ENCODE measurements at regions not wholly inside any gene's neighbourhood (a gene's known extent, or its start where the extent isn't known, plus 50 kb on each side); places are given as distances from the start of the nearest gene placed in this dataset.

- POLR2A ChIA-PET: no interaction called here
- intact Hi-C loops (cut with micrococcal nuclease): no loop called here
- H4K20me1 ChIP-seq (ENCODE audit: insufficient read depth): no peaks in the 10 kb centered on the region
- DNase-seq (ENCODE audit: low read depth, low spot score) (no peak), ATAC-seq (no peak)
- H3K9ac ChIP-seq (ENCODE audit: low read length): no peak overlapping the region
- no peak overlapping the region for H3K4me3 ChIP-seq (replicated peaks in 1 of 2; ENCODE audit: low read depth in 1 of 2, low read length in 2 of 2)
- CTCF ChIA-PET: no interaction called here
- H3K27ac ChIP-seq (ENCODE audit: low read depth, low read length): no peak overlapping the region
- H3K9me3 ChIP-seq (ENCODE audit: control insufficient read depth in 1 of 2, insufficient read depth in 1 of 2, low read depth in 1 of 2, low read length in 2 of 2): no peaks in the 10 kb centered on the region
- no peak for TF ChIP-seq SRF (IDR thresholded peaks at IDR 0.05; ENCODE audit: low read depth)
- TF ChIP-seq CTCF (IDR thresholded peaks at IDR 0.05 in 2 of 3, conservative IDR thresholded peaks at IDR 0.05 in 1 of 3; ENCODE audit: borderline replicate concordance in 1 of 3, insufficient read depth in 1 of 3, low read depth in 2 of 3, low read length in 2 of 3): no peak
- TF ChIP-seq EGR1 (IDR thresholded peaks at IDR 0.05; ENCODE audit: low read depth): no peak
- no peak for TF ChIP-seq MAX (IDR thresholded peaks at IDR 0.05)
- TF ChIP-seq, protein P1, sequence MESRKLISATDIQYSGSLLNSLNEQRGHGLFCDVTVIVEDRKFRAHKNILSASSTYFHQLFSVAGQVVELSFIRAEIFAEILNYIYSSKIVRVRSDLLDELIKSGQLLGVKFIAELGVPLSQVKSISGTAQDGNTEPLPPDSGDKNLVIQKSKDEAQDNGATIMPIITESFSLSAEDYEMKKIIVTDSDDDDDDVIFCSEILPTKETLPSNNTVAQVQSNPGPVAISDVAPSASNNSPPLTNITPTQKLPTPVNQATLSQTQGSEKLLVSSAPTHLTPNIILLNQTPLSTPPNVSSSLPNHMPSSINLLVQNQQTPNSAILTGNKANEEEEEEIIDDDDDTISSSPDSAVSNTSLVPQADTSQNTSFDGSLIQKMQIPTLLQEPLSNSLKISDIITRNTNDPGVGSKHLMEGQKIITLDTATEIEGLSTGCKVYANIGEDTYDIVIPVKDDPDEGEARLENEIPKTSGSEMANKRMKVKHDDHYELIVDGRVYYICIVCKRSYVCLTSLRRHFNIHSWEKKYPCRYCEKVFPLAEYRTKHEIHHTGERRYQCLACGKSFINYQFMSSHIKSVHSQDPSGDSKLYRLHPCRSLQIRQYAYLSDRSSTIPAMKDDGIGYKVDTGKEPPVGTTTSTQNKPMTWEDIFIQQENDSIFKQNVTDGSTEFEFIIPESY (IDR thresholded peaks at IDR 0.05; ENCODE audit: extremely low read depth, insufficient replicate concordance, low read length): no peak
- TF ChIP-seq POLR2AphosphoS5 (IDR thresholded peaks at IDR 0.05; ENCODE audit: low read depth, low read length): no peak
- TF ChIP-seq EZH2phosphoT487 (IDR thresholded peaks at IDR 0.05; ENCODE audit: borderline replicate concordance): no peak
- TF ChIP-seq FOSL1 (IDR thresholded peaks at IDR 0.05; ENCODE audit: low read depth): no peak
- TF ChIP-seq TCF7L2 (IDR thresholded peaks at IDR 0.05; ENCODE audit: borderline replicate concordance, extremely low read depth, insufficient read depth, insufficient read length): no peak
- no peak for TF ChIP-seq JUND (IDR thresholded peaks at IDR 0.05)
- no peak for TF ChIP-seq CBX3 (IDR thresholded peaks at IDR 0.05; ENCODE audit: low read depth)
- no peak for TF ChIP-seq CEBPB (IDR thresholded peaks at IDR 0.05; ENCODE audit: low read depth)
- no peak for TF ChIP-seq ZNF274 (IDR thresholded peaks at IDR 0.05; ENCODE audit: low read depth, low read length)
- no peaks in the 10 kb centered on the region for H3K36me3 ChIP-seq (ENCODE audit: control insufficient read depth in 1 of 2, insufficient read depth in 2 of 2, low read length in 2 of 2)
- no TSS peak for BruUV-seq (replicated peaks)
- no peaks in the 10 kb centered on the region for H3K27me3 ChIP-seq (ENCODE audit: insufficient read depth, low read length)
- no peaks in the 10 kb centered on the region for H3K4me1 ChIP-seq (ENCODE audit: control insufficient read depth in 1 of 2, insufficient read depth in 2 of 2, low read length in 2 of 2)
- H3K9me2 ChIP-seq (ENCODE audit: insufficient read depth): no peaks in the 10 kb centered on the region
- H2AFZ ChIP-seq (ENCODE audit: low read depth, low read length, poor library complexity, severe bottlenecking): no peak overlapping the region
- H3K79me2 ChIP-seq (ENCODE audit: insufficient read depth, low read length): no peaks in the 10 kb centered on the region
- RAD21 ChIA-PET (ENCODE audit: low non-redundant PET in 1 of 2, low total read pairs in 2 of 2, uncharacterized antibody in 2 of 2, unreplicated experiment in 2 of 2): no interaction called here
- no peak overlapping the region for H3K4me2 ChIP-seq (ENCODE audit: low read length)
Measured at GRCh38 chr16:52827456-52827855, 225.2 kb downstream of the CHD9NB start.

All from HCT116 (cell line).